Transverse colon (tissue), 4 donors: ENCODE measurements at regions not wholly inside any gene's neighbourhood (a gene's known extent, or its start where the extent isn't known, plus 50 kb on each side); places are given as distances from the start of the nearest gene placed in this dataset.

Source experiments
- DNase-seq: peaks from one replicate; pipeline ENCODE4 v3.0.0-alpha.2; 2019
- H3K27ac ChIP-seq, 4 donors: fragments of 200-600 bp; sonication (generic); 2 replicates each; pipeline ENCODE4 v1.5.1; 2016 to 2018; ENCODE audit warnings: inconsistent platforms in 4 of 4
- H3K27me3 ChIP-seq: fragments of 200-600 bp; sonication (generic); 2 replicates; pipeline ENCODE4 v1.5.1; 2017; ENCODE audit warnings: inconsistent platforms
- H3K36me3 ChIP-seq, 4 donors: fragments of 200-600 bp; sonication (generic); 2 replicates each; pipeline ENCODE4 v1.5.1; 2017 to 2019; ENCODE audit warnings: inconsistent platforms in 4 of 4
- H3K4me1 ChIP-seq, 4 donors: fragments of 200-600 bp; sonication (generic); 2 replicates each; pipeline ENCODE4 v1.5.1; 2017 to 2020; ENCODE audit warnings: inconsistent platforms in 4 of 4
- H3K4me3 ChIP-seq, 4 donors: fragments of 200-600 bp; sonication (generic); 1 replicate in 1 of 4; 2 replicates in 3 of 4; pipeline versions ENCODE4 v1.5.1 to v1.6.1; 2017 to 2019; ENCODE audit warnings: inconsistent platforms in 4 of 4
- H3K9me3 ChIP-seq, 2 donors: fragments of 200-600 bp; sonication (generic); 2 replicates each; pipeline ENCODE4 v1.5.1; 2017 to 2019; ENCODE audit warnings: inconsistent platforms in 2 of 2
- EP300 ChIP-seq: sonication (generic); formaldehyde crosslinking; IDR thresholded peaks from one replicate; pipeline ENCODE4 v1.6.1; 2017; ENCODE audit warnings: antibody characterized with exemption, low read depth
- POLR2A ChIP-seq: fragments of 450-650 bp; IDR thresholded peaks from one replicate; pipeline ENCODE4 v1.6.1; 2016; ENCODE audit warnings: antibody characterized with exemption, mild to moderate bottlenecking, moderate library complexity
- POLR2AphosphoS5 ChIP-seq, 3 donors: sonication (generic); formaldehyde crosslinking; IDR thresholded peaks; one replicate each; pipeline ENCODE4 v1.6.1; 2016; ENCODE audit warnings: antibody characterized with exemption in 3 of 3
- WGBS, 2 donors: methylation state at CpG; one replicate each; pipeline ENCODE4 v1.1.5; 2018; ENCODE audit warnings: low coverage in 1 of 2; 5-methylcytosine and 5-hydroxymethylcytosine counted together
- in situ Hi-C, 4 donors: fragments of 200-750 bp; cut with MboI; loops; one replicate each; pipeline versions ENCODE4 v1.15.0 to v1.15.1; 2017; ENCODE audit warnings: low sequenced_read_pairs in 3 of 4, low pct_ligation_motif_present in 1 of 4, low pct_unique_long_range_greater_than_20kb in 1 of 4
- intact Hi-C: fragments of 100-400 bp; cut with DNase I; formaldehyde crosslinking; loops from one replicate; pipeline ENCODE4 v1.15.1; 2023; ENCODE audit warnings: low total_unique reads
- TF ChIP-seq, protein P1 (sequence below), 5 experiments: fragments of 200-600 bp in 3 of 5; fragments of 450-650 bp in 2 of 5; sonication (generic) in 3 of 5; IDR thresholded peaks; 1 replicate in 2 of 5; 2 replicates in 3 of 5; pipeline ENCODE4 v1.5.1; 2016 to 2017; ENCODE audit warnings: antibody characterized with exemption in 5 of 5, inconsistent platforms in 3 of 5, mild to moderate bottlenecking in 2 of 5, moderate library complexity in 1 of 5

GRCh38 chr4:27506401-27506800 is 645.8 kb downstream of the STIM2 start:
- no peak for DNase-seq
- Histone ChIP-seq H3K4me3 (no peak overlapping the region), H3K4me1 (no peaks in the 10 kb centered on the region), H3K27ac (no peak overlapping the region), H3K36me3 (no peaks in the 10 kb centered on the region), H3K9me3 (no peaks in the 10 kb centered on the region), H3K27me3 (no peaks in the 10 kb centered on the region)
- in situ Hi-C loops (no loop called here), intact Hi-C loops (no loop called here)
- TF ChIP-seq, protein P1, sequence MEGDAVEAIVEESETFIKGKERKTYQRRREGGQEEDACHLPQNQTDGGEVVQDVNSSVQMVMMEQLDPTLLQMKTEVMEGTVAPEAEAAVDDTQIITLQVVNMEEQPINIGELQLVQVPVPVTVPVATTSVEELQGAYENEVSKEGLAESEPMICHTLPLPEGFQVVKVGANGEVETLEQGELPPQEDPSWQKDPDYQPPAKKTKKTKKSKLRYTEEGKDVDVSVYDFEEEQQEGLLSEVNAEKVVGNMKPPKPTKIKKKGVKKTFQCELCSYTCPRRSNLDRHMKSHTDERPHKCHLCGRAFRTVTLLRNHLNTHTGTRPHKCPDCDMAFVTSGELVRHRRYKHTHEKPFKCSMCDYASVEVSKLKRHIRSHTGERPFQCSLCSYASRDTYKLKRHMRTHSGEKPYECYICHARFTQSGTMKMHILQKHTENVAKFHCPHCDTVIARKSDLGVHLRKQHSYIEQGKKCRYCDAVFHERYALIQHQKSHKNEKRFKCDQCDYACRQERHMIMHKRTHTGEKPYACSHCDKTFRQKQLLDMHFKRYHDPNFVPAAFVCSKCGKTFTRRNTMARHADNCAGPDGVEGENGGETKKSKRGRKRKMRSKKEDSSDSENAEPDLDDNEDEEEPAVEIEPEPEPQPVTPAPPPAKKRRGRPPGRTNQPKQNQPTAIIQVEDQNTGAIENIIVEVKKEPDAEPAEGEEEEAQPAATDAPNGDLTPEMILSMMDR (IDR thresholded peaks at IDR 0.05): no peak
- no peak for TF ChIP-seq EP300
- no peak for TF ChIP-seq POLR2AphosphoS5 (IDR thresholded peaks at IDR 0.05)
- TF ChIP-seq POLR2A: no peak
- WGBS, 2 donors: 52 to 71% methylated on average over 1 of the region's 1 CpG

DNA sequence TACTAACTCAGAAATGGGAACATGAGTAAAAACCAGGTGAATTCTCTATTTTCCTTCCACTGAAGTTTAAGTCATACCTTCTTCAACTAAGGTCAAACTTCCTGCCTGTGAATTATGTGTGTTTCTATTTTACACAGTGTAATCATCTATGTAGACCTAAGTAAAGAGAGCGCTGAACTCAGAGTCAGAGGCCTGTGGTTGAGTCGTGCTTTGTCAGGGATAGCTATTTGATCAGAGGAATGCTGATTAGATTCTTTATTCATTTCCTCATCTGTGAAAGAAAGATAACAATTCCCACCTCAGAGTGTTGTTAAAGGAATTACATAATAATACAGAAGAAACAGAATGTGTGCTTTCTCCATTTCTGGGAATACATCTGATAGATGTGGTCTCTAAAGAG is 654.1 kb downstream of the STIM2 start:
- 75 to 80% methylated on average over 2 of the region's 2 CpGs for WGBS, 2 donors
- no peaks in the 10 kb centered on the region for H3K27me3 ChIP-seq
- no peak overlapping the region for H3K4me3 ChIP-seq
- no peak for TF ChIP-seq POLR2A
- TF ChIP-seq POLR2AphosphoS5 (IDR thresholded peaks at IDR 0.05): no peak
- TF ChIP-seq EP300: no peak
- TF ChIP-seq, protein P1 (IDR thresholded peaks at IDR 0.05): no peak
- no peaks in the 10 kb centered on the region for H3K9me3 ChIP-seq
- no peaks in the 10 kb centered on the region for H3K4me1 ChIP-seq
- in situ Hi-C loops (no loop called here), intact Hi-C loops (no loop called here)
- DNase-seq: no peak
- no peaks in the 10 kb centered on the region for H3K36me3 ChIP-seq
- no peak overlapping the region for H3K27ac ChIP-seq

GRCh38 chr4:27515140-27515539 is 654.5 kb downstream of the STIM2 start:
- intact Hi-C loops (no loop called here), in situ Hi-C loops (no loop called here)
- Histone ChIP-seq H3K4me1 (no peaks in the 10 kb centered on the region), H3K27me3 (no peaks in the 10 kb centered on the region), H3K9me3 (no peaks in the 10 kb centered on the region), H3K4me3 (no peak overlapping the region), H3K36me3 (no peaks in the 10 kb centered on the region), H3K27ac (no peak overlapping the region)
- no peak for TF ChIP-seq POLR2A
- no peak for TF ChIP-seq POLR2AphosphoS5 (IDR thresholded peaks at IDR 0.05)
- 47 to 66% methylated on average over 2 of the region's 2 CpGs for WGBS, 2 donors
- no peak for DNase-seq

GRCh38 chr4:27518876-27519275 is 658.2 kb downstream of the STIM2 start:
- in situ Hi-C loops (no loop called here), intact Hi-C loops (no loop called here)
- 58 to 60% methylated on average over 2 of the region's 2 CpGs for WGBS, 2 donors
- Histone ChIP-seq H3K4me3 (no peak overlapping the region), H3K27me3 (no peaks in the 10 kb centered on the region), H3K4me1 (no peaks in the 10 kb centered on the region), H3K36me3 (no peaks in the 10 kb centered on the region), H3K27ac (no peak overlapping the region), H3K9me3 (no peaks in the 10 kb centered on the region)
- DNase-seq: no peak
- no peak for TF ChIP-seq POLR2A
- TF ChIP-seq, protein P1 (IDR thresholded peaks at IDR 0.05): no peak
- no peak for TF ChIP-seq POLR2AphosphoS5 (IDR thresholded peaks at IDR 0.05)
- TF ChIP-seq EP300: no peak

DNA sequence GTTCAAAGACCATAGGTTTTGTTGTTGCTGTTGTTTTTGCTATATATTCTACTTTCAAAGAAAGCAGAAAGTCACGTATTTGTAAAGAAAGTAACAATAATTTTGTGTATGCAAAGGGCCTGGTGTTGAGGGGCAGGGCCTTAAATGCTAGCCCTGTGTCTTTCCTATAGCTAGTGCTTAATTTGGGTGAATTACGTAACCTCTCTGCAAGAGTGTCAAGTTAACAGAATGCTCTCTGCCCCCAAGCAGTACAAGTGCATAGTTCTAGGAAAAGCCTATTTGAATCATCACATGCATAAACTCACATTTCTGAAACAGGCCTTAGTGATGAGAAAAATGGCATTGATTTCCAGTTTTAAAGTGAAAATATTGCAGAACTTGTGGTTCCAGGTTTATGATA is 663.6 kb downstream of the STIM2 start:
- H3K9me3 ChIP-seq: no peaks in the 10 kb centered on the region

More for the DNA sequence above, 663.6 kb downstream of the STIM2 start:
- Histone ChIP-seq H3K4me3 (no peak overlapping the region), H3K36me3 (no peaks in the 10 kb centered on the region), H3K27ac (no peak overlapping the region), H3K4me1 (no peaks in the 10 kb centered on the region), H3K27me3 (no peaks in the 10 kb centered on the region)
- TF ChIP-seq POLR2A (no peak), EP300 (no peak), POLR2AphosphoS5 (IDR thresholded peaks at IDR 0.05) (no peak)
- TF ChIP-seq, protein P1 (IDR thresholded peaks at IDR 0.05): no peak
- intact Hi-C loops (no loop called here), in situ Hi-C loops (no loop called here)
- DNase-seq: no peak
- WGBS, 2 donors: 73 to 74% methylated on average over 2 of the region's 2 CpGs
